Globus pallidus (tissue), 1 donor: ENCODE measurements at regions not wholly inside any gene's neighbourhood (a gene's known extent, or its start where the extent isn't known, plus 50 kb on each side); places are given as distances from the start of the nearest gene placed in this dataset.

Experiments used
- DNase-seq: peaks from one replicate; pipeline ENCODE4 v3.0.0-alpha.2; 2015; ENCODE audit warnings: low spot score

GRCh38 chr1:34330061-34330460, 153.4 kb downstream of the C1orf94 start:
- DNase-seq: no peak

GRCh38 chr1:34331020-34331926, 154.6 kb downstream of the C1orf94 start:
- no peak for DNase-seq

- no peak for DNase-seq
Observed at GRCh38 chr1:34332996-34333395, 156.3 kb downstream of the C1orf94 start.

GRCh38 chr1:34338871-34339270, 162.2 kb downstream of the C1orf94 start:
- DNase-seq: no peak

- DNase-seq: no peak
Observed at GRCh38 chr1:34341896-34342295, 165.2 kb downstream of the C1orf94 start.

GRCh38 chr1:34342334-34342733, 165.6 kb downstream of the C1orf94 start:
- no peak for DNase-seq

- DNase-seq: no peak
Observed at GRCh38 chr1:34346128-34346527, 169.4 kb downstream of the C1orf94 start.

GRCh38 chr1:34353409-34353808, 176.7 kb downstream of the C1orf94 start:
- no peak for DNase-seq

- DNase-seq: no peak
Observed at GRCh38 chr1:34354367-34354766, 177.7 kb downstream of the C1orf94 start.

- no peak for DNase-seq
Observed at GRCh38 chr1:34356853-34357252, 180.1 kb downstream of the C1orf94 start.

GRCh38 chr1:34358636-34359035, 181.9 kb downstream of the C1orf94 start:
- DNase-seq: no peak

- no peak for DNase-seq
Observed at GRCh38 chr1:34359411-34359810, 182.7 kb downstream of the C1orf94 start.

GRCh38 chr1:34360574-34360973, 183.9 kb downstream of the C1orf94 start:
- no peak for DNase-seq

- DNase-seq: no peak
Observed at GRCh38 chr1:34361121-34361520, 184.4 kb downstream of the C1orf94 start.

GRCh38 chr1:34361781-34362357, 185.2 kb downstream of the C1orf94 start:
- no peak for DNase-seq

GRCh38 chr1:34362949-34363348, 186.2 kb downstream of the C1orf94 start:
- DNase-seq: no peak

GRCh38 chr1:34363447-34363846, 186.7 kb downstream of the C1orf94 start:
- no peak for DNase-seq

GRCh38 chr1:34363915-34364314, 187.2 kb downstream of the C1orf94 start:
- no peak for DNase-seq

- no peak for DNase-seq
Observed at GRCh38 chr1:34364376-34364775, 187.7 kb downstream of the C1orf94 start.

- DNase-seq: no peak
Observed at GRCh38 chr1:34365295-34365694, 188.6 kb downstream of the C1orf94 start.

GRCh38 chr1:34366875-34367624, 190.3 kb downstream of the C1orf94 start:
- no peak for DNase-seq

GRCh38 chr1:34367954-34368353, 191.2 kb downstream of the C1orf94 start:
- no peak for DNase-seq
